Endothelial cell (in vitro differentiated cells): ENCODE measurements at regions not wholly inside any gene's neighbourhood (a gene's known extent, or its start where the extent isn't known, plus 50 kb on each side); places are given as distances from the start of the nearest gene placed in this dataset.
"Not testable (repeated sequence)": the region's sequence is repeated elsewhere in the genome, so short reads cannot be mapped to it uniquely, and the experiment has no call there.

Experiments
- DNase-seq: peaks from one replicate; pipeline ENCODE4 v3.0.0; 2021; ENCODE audit warnings: low spot score
- H3K27ac Mint-ChIP-seq: one replicate; pipeline ENCODE4 v1.8.0; 2021; ENCODE audit warnings: mixed read lengths, inconsistent platforms; ENCODE audit not compliant: unreplicated experiment
- H3K27me3 Mint-ChIP-seq: one replicate; pipeline ENCODE4 v1.8.0; 2021; ENCODE audit warnings: mild to moderate bottlenecking, moderate library complexity, mixed read lengths, inconsistent platforms; ENCODE audit not compliant: unreplicated experiment
- H3K36me3 Mint-ChIP-seq: one replicate; pipeline ENCODE4 v1.8.0; 2021; ENCODE audit warnings: mild to moderate bottlenecking, low read depth, mixed read lengths, inconsistent platforms; ENCODE audit not compliant: unreplicated experiment
- H3K4me1 Mint-ChIP-seq: one replicate; pipeline ENCODE4 v1.8.0; 2021; ENCODE audit warnings: mild to moderate bottlenecking, mixed read lengths, inconsistent platforms; ENCODE audit not compliant: unreplicated experiment
- H3K4me3 Mint-ChIP-seq: one replicate; pipeline ENCODE4 v1.8.0; 2021; ENCODE audit warnings: mild to moderate bottlenecking, mixed read lengths, inconsistent platforms; ENCODE audit not compliant: unreplicated experiment
- H3K9me3 Mint-ChIP-seq: one replicate; pipeline ENCODE4 v1.8.0; 2021; ENCODE audit warnings: mixed read lengths, inconsistent platforms; ENCODE audit not compliant: unreplicated experiment
- CTCF ChIP-seq: fragments of 200-600 bp; sonication (generic); IDR thresholded peaks from one replicate; pipeline ENCODE4 v1.5.0; 2021; ENCODE audit warnings: antibody characterized with exemption; ENCODE audit not compliant: unreplicated experiment

DNA sequence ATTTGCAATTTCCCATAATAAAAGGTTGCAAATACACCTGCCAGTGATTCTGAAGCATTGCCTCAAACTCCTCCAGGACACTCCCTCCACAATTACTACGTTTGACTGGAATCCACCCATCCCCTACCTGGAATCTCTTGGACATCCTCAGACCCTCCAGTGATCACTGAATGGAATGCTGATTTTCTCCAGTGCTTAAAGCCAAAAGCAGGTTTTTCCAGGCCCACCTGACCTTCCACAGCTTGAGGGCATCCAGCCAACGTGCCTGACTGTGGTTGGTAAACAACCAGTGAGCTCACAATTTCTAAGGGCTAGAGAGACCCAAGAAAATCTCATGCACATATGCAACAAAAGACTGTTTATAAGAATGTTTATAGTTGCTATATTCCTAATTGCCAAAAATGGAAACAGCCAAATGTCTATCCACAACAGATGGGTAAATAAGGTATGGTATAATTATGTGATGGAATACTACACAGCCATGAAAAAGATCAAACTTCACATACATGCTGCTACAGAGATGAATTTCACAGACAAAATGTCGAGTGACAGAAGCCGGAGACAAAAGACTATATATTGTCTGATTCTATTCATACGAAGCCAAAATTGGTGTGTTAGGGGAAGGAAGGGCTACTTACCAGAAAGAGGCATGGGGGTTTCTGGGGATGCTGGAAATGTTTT lies 147.1 kb upstream of the RREB1 start:
- H3K27me3 Mint-ChIP-seq: peaks cover 2% of the 10 kb centered on the region
- no peaks in the 10 kb centered on the region for H3K36me3 Mint-ChIP-seq
- no peak overlapping the region for H3K4me3 Mint-ChIP-seq
- H3K9me3 Mint-ChIP-seq: no peaks in the 10 kb centered on the region
- H3K4me1 Mint-ChIP-seq: peaks cover 6% of the 10 kb centered on the region
- no peak for DNase-seq
- TF ChIP-seq CTCF: no peak
- no peak overlapping the region for H3K27ac Mint-ChIP-seq

DNA sequence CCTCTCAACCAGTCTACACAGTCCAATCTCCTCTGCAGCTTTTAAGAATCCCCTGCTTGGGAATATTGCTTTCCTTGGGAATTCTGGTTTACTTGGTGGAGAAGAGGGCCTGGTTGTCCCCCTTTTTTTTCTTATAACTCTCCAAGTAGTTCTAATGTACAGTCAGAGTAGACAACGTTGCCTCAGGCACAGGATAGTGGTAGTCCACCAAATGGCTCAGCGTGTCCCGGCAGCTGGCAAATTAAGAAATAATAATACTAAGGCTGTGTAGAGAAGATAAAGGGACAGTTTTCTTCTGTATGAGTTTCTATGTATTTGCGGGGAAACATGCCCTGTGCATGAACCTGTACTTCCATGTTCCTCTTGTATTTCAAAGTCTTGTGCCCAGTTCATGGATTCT lies 145.7 kb upstream of the RREB1 start:
- TF ChIP-seq CTCF: no peak
- H3K27me3 Mint-ChIP-seq: peaks cover 2% of the 10 kb centered on the region
- no peaks in the 10 kb centered on the region for H3K36me3 Mint-ChIP-seq
- no peak for DNase-seq
- no peak overlapping the region for H3K4me3 Mint-ChIP-seq
- H3K4me1 Mint-ChIP-seq: no peaks in the 10 kb centered on the region
- H3K27ac Mint-ChIP-seq: no peak overlapping the region
- H3K9me3 Mint-ChIP-seq: no peaks in the 10 kb centered on the region

DNA sequence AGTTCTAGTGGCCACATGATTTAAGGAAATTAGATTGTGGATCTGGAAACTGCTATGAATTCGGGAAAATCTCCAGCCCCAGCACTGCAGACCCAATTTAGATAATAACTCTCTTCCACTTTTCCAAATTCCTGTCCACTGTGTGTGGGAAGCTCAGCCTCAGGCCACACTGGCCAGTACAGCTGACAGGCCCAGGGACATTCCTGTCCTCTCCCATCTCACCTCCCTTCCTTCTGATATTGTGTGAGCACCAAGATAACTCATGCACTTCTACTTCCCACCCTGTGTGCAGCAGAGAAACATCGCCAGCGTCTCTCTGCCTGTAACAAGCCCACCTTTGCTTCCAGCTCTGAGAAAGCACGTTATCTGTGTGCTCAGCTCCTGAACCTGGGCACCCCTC lies 145.1 kb upstream of the RREB1 start:
- Mint-ChIP-seq H3K27ac (no peak overlapping the region), H3K36me3 (no peaks in the 10 kb centered on the region), H3K9me3 (no peaks in the 10 kb centered on the region), H3K4me1 (no peaks in the 10 kb centered on the region), H3K27me3 (peaks cover 2% of the 10 kb centered on the region), H3K4me3 (no peak overlapping the region)
- TF ChIP-seq CTCF: no peak
- DNase-seq: no peak

DNA sequence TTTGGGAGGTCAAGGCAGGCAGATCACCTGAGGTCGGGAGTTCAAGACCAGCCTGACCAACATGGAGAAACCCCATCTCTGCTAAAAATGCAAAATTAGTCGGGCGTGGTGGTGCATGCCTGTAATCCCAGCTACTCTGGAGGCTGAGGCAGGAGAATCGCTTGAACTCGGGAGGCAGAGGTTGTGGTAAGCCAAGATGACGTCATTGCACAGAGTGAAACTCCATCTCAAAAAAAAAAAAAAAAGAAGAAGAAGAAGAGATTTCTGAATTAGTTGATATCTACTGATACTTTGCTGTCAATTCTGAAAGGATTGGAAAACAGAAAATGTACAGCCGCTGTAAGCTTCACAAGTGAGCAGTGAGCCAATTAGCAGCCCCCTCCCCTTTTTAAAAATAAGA lies 144.4 kb upstream of the RREB1 start:
- H3K4me1 Mint-ChIP-seq: not testable (repeated sequence)

GRCh38 chr6:6964675-6965074 lies 143.1 kb upstream of the RREB1 start:
- Mint-ChIP-seq H3K4me3 (no peak overlapping the region), H3K27me3 (peaks cover 2% of the 10 kb centered on the region), H3K9me3 (no peaks in the 10 kb centered on the region), H3K27ac (no peak overlapping the region), H3K36me3 (no peaks in the 10 kb centered on the region), H3K4me1 (no peaks in the 10 kb centered on the region)
- DNase-seq: no peak
- TF ChIP-seq CTCF: no peak

More for the DNA sequence above, 144.4 kb upstream of the RREB1 start:
- not testable (repeated sequence) for H3K27ac Mint-ChIP-seq, H3K9me3 Mint-ChIP-seq, H3K27me3 Mint-ChIP-seq, H3K4me3 Mint-ChIP-seq, DNase-seq, H3K36me3 Mint-ChIP-seq
